Psoas muscle (tissue), 7 donors: ENCODE measurements at regions not wholly inside any gene's neighbourhood (a gene's known extent, or its start where the extent isn't known, plus 50 kb on each side); places are given as distances from the start of the nearest gene placed in this dataset.

ENCODE experiments used
- ATAC-seq, 4 donors: fragments of 200-7000 bp; cut with Tn5 transposase; one replicate each; pipeline ENCODE4 v1.9.1; 2020; ENCODE audit warnings: moderate library complexity in 3 of 4, mild to moderate bottlenecking in 2 of 4
- DNase-seq, 2 donors: peaks; one replicate each; pipeline ENCODE4 v3.0.0-alpha.2; 2020
- H3K27ac ChIP-seq: fragments of 200-600 bp; one replicate; pipeline ENCODE4 v1.8.0; 2022
- H3K27me3 ChIP-seq, 3 donors: fragments of 200-600 bp in 1 of 3; one replicate each; pipeline versions ENCODE4 v1.6.1 to v1.8.0; 2013 to 2022; ENCODE audit warnings: low read length in 2 of 3, mild to moderate bottlenecking in 2 of 3, moderate library complexity in 1 of 3; ENCODE audit not compliant: insufficient read depth in 3 of 3
- H3K36me3 ChIP-seq, 2 donors: fragments of 200-600 bp in 1 of 2; one replicate each; pipeline versions ENCODE4 v1.6.1 to v1.8.0; 2013 to 2022; ENCODE audit warnings: low read depth in 1 of 2, mild to moderate bottlenecking in 1 of 2, moderate library complexity in 1 of 2; ENCODE audit not compliant: insufficient read depth in 1 of 2
- H3K4me1 ChIP-seq: fragments of 200-600 bp; one replicate; pipeline ENCODE4 v1.8.0; 2022
- H3K4me3 ChIP-seq: fragments of 200-600 bp; one replicate; pipeline ENCODE4 v1.8.0; 2022; ENCODE audit warnings: mild to moderate bottlenecking
- H3K9me3 ChIP-seq: fragments of 200-600 bp; one replicate; pipeline ENCODE4 v1.8.0; 2022
- WGBS, 3 donors: extraction: QIAGEN DNeasy Blood & Tissue Kit; methylation state at CpG; one replicate each; pipeline versions ENCODE4 v1.1.6 to v1.1.7; 2013; 5-methylcytosine and 5-hydroxymethylcytosine counted together
- intact Hi-C, 2 donors: fragments of 100-400 bp; cut with DNase I; formaldehyde crosslinking; loops; one replicate each; pipeline versions ENCODE4 v1.11.0 to v1.14.2; 2022
- TF ChIP-seq, protein P1 (sequence below): fragments of 200-600 bp; IDR thresholded peaks from one replicate; pipeline ENCODE4 v1.8.0; 2022; ENCODE audit warnings: antibody characterized with exemption
- donor health status: healthy with polysubstance abuse.
- donor health status: DM: no; HTN: no; CAD: no; lungs with moderate emphysema.
- donor health status: Bipolar disorder and iron deficiency.
- donor health status: healthy.
- donor health status: DM: yes; HTN: yes; CAD: no.
- donor health status: DM: no; HTN: no; CAD: no.
- donor health status: DM: yes; HTN: yes; CAD: no.

DNA sequence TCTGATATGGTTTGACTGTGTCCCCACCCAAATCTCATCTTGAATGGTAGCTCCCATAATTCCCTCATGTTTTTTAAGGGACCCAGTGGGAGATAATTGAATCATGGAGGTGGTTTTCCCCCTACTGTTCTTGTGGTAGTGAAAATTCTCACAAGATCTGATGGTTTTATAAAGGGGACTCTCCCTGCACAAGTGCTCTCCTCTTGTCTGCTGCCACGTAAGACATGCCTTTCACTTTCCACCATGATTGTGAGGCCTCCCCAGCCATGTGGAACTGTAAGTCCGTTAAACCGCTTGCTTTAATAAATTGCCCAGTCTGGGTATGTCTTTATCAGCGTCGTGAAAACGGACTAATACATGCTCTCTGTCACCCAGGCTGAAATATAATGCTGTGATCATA lies 200.9 kb upstream of the SLIT2 start:
- ATAC-seq (no peak), DNase-seq (no peak)
- intact Hi-C loops: no loop called here
- TF ChIP-seq, protein P1, sequence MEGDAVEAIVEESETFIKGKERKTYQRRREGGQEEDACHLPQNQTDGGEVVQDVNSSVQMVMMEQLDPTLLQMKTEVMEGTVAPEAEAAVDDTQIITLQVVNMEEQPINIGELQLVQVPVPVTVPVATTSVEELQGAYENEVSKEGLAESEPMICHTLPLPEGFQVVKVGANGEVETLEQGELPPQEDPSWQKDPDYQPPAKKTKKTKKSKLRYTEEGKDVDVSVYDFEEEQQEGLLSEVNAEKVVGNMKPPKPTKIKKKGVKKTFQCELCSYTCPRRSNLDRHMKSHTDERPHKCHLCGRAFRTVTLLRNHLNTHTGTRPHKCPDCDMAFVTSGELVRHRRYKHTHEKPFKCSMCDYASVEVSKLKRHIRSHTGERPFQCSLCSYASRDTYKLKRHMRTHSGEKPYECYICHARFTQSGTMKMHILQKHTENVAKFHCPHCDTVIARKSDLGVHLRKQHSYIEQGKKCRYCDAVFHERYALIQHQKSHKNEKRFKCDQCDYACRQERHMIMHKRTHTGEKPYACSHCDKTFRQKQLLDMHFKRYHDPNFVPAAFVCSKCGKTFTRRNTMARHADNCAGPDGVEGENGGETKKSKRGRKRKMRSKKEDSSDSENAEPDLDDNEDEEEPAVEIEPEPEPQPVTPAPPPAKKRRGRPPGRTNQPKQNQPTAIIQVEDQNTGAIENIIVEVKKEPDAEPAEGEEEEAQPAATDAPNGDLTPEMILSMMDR: no peak
- Histone ChIP-seq H3K27me3 (no peaks in the 10 kb centered on the region), H3K36me3 (no peaks in the 10 kb centered on the region), H3K4me3 (no peak overlapping the region), H3K9me3 (no peaks in the 10 kb centered on the region), H3K4me1 (no peaks in the 10 kb centered on the region), H3K27ac (no peak overlapping the region)
- 94 to 95% (median 94%) methylated on average over 6 of the region's 6 CpGs for WGBS, 3 donors

DNA sequence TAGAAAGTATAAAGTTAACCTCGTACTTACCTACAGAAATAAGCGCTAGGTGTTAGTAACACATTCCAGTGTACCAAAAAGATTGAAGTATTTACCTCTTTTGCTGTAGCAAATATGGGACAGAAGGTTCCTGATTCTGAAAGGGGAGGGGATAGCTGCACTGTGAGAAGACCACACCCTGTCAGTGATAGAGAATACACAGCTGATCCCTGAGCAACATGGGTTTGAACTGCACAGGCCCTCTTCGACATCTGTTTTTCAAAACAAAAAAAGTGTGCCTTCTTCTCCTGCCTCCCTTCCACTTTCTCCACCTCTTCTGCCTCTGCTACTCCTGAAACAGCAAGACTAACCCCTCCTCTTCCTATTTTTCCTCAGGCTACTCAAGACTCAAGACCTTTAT lies 201.8 kb upstream of the SLIT2 start:
- WGBS, 3 donors: 81 to 88% (median 83%) methylated on average over 3 of the region's 3 CpGs
- intact Hi-C loops: no loop called here
- no peak overlapping the region for H3K27ac ChIP-seq
- no peak for DNase-seq
- TF ChIP-seq, protein P1: no peak
- no peak for ATAC-seq
- no peaks in the 10 kb centered on the region for H3K9me3 ChIP-seq
- H3K27me3 ChIP-seq: no peaks in the 10 kb centered on the region
- no peaks in the 10 kb centered on the region for H3K4me1 ChIP-seq
- H3K36me3 ChIP-seq: no peaks in the 10 kb centered on the region
- H3K4me3 ChIP-seq: no peak overlapping the region

DNA sequence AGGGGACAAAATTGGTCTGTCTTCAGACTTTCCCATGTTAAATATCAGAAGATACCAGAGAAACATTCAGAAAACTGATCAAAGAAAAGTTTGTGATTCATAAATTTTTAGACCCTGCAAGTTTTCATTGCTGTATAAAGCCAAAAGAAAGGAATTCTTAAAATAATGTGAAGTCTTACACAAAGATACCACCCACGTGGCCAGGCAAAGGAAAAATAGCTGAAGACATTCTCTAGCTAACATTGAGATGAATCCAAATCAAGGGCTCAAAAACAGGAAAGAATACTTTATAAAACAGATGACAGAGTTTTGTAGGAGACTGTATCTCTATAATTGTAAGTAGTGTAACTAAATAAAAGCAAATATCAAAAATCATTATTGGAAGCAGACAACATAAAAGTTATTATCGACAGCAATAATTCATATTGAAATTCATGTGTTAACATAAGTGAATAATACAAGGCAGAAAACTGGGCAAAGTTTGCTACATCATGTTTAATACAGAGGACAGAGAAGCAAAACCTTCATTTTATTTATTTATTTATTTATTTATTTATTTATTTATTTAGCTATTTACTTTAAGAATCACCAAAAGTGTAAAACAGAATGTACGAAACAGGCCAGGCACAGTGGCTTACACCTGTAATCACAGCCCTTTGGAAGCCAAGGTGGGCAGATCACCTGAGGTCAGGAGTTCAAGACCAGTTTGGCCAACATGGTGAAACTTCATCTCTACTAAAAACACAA lies 204.6 kb upstream of the SLIT2 start:
- Histone ChIP-seq H3K36me3 (no peaks in the 10 kb centered on the region), H3K4me1 (no peaks in the 10 kb centered on the region), H3K4me3 (no peak overlapping the region), H3K27me3 (no peaks in the 10 kb centered on the region), H3K9me3 (no peaks in the 10 kb centered on the region), H3K27ac (no peak overlapping the region)
- TF ChIP-seq, protein P1: no peak
- WGBS, 3 donors: 76 to 79% (median 79%) methylated on average over 3 of the region's 3 CpGs
- intact Hi-C loops: no loop called here
- DNase-seq (no peak), ATAC-seq (no peak)

DNA sequence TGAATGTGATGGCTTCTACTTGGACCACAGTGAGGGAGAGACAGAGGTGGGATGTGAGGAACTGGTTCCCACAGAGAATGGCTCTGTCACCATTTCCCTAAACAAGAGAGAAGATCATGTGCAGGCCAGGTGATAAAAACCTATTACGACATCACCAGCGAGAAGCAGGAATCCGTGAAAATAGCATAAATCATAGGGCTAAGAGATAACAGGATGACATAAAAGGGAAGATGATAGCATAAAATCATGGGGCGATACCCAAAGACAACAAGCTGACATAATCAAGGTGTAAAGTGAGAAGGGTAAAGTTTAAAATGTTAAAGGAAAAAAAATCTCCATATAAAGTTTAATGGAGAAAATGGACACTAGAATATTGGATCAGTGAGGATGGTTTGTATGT lies 205.5 kb upstream of the SLIT2 start:
- no peaks in the 10 kb centered on the region for H3K27me3 ChIP-seq
- no peak for DNase-seq
- ATAC-seq: no peak
- no peak overlapping the region for H3K27ac ChIP-seq
- TF ChIP-seq, protein P1: no peak
- WGBS, 3 donors: 86 to 93% (median 87%) methylated on average over 4 of the region's 4 CpGs
- H3K9me3 ChIP-seq: no peaks in the 10 kb centered on the region
- intact Hi-C loops: no loop called here
- no peak overlapping the region for H3K4me3 ChIP-seq
- H3K36me3 ChIP-seq: no peaks in the 10 kb centered on the region
- H3K4me1 ChIP-seq: no peaks in the 10 kb centered on the region

DNA sequence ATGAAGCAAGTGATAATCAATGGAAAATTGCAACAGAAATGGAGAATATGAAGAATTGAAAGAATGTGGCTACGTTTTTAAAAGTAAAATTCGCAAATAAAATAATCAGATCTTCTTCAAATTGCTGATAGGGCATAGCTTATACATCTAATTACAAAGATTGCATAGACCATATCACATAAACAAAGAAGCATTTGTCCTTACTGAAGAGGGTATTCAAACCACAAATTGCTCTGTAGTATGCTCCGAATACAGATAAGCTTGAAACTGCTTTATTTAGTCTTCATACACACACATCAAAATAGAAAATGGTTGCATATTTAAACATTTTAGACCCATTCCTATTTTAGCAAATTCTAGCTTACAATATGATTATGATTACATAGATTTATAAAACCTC lies 206.7 kb upstream of the SLIT2 start:
- no peak for DNase-seq
- intact Hi-C loops: no loop called here
- Histone ChIP-seq H3K4me3 (no peak overlapping the region), H3K27me3 (no peaks in the 10 kb centered on the region), H3K27ac (no peak overlapping the region), H3K9me3 (no peaks in the 10 kb centered on the region), H3K4me1 (no peaks in the 10 kb centered on the region), H3K36me3 (no peaks in the 10 kb centered on the region)
- no peak for ATAC-seq
- TF ChIP-seq, protein P1: no peak
- 78 to 87% (median 85%) methylated on average over 3 of the region's 3 CpGs for WGBS, 3 donors
